ENCODE measurements at regions not wholly inside any gene's neighbourhood (a gene's known extent, or its start where the extent isn't known, plus 50 kb on each side); places are given as distances from the start of the nearest gene placed in this dataset.

GRCh38 chr4:174438711-174439110, 83.6 kb downstream of the HPGD start:
- Histone ChIP-seq H3K79me2 (ENCODE audit: insufficient read depth, low read length) (no peaks in the 10 kb centered on the region), H3K27me3 (ENCODE audit: insufficient read depth, low read length) (no peaks in the 10 kb centered on the region), H3K4me2 (ENCODE audit: insufficient read depth, low read length) (no peak overlapping the region), H3K9me3 (ENCODE audit: low read depth, low read length) (no peaks in the 10 kb centered on the region), H3K4me1 (ENCODE audit: insufficient read depth, low read length) (no peaks in the 10 kb centered on the region), H3K36me3 (ENCODE audit: insufficient read depth, low read length) (no peaks in the 10 kb centered on the region), H3K27ac (ENCODE audit: low read depth, low read length) (no peak overlapping the region), H2AFZ (ENCODE audit: low read length) (no peak overlapping the region), H3K4me3 (ENCODE audit: insufficient read depth, low read length) (no peak overlapping the region), H4K20me1 (ENCODE audit: insufficient read depth, low read length) (no peaks in the 10 kb centered on the region)
- no peak for DNase-seq (ENCODE audit: insufficient read length, low spot score, missing footprints)
- no peak for TF ChIP-seq CTCF (IDR thresholded peaks at IDR 0.05; ENCODE audit: extremely low read depth, low read depth, low read length)

- no peak for TF ChIP-seq CTCF (IDR thresholded peaks at IDR 0.05; ENCODE audit: extremely low read depth, low read depth, low read length)
- Histone ChIP-seq H3K79me2 (ENCODE audit: insufficient read depth, low read length) (no peaks in the 10 kb centered on the region), H3K4me2 (ENCODE audit: insufficient read depth, low read length) (no peak overlapping the region), H3K4me3 (ENCODE audit: insufficient read depth, low read length) (no peak overlapping the region), H4K20me1 (ENCODE audit: insufficient read depth, low read length) (no peaks in the 10 kb centered on the region), H2AFZ (ENCODE audit: low read length) (no peak overlapping the region), H3K36me3 (ENCODE audit: insufficient read depth, low read length) (no peaks in the 10 kb centered on the region), H3K27ac (ENCODE audit: low read depth, low read length) (no peak overlapping the region), H3K9me3 (ENCODE audit: low read depth, low read length) (no peaks in the 10 kb centered on the region), H3K4me1 (ENCODE audit: insufficient read depth, low read length) (no peaks in the 10 kb centered on the region), H3K27me3 (ENCODE audit: insufficient read depth, low read length) (no peaks in the 10 kb centered on the region)
- DNase-seq (ENCODE audit: insufficient read length, low spot score, missing footprints) = no peak
Observed at GRCh38 chr4:174437749-174438148, 84.5 kb downstream of the HPGD start.

GRCh38 chr4:174437324-174437723, 85.0 kb downstream of the HPGD start:
- Histone ChIP-seq H3K9me3 (ENCODE audit: low read depth, low read length) (no peaks in the 10 kb centered on the region), H3K4me2 (ENCODE audit: insufficient read depth, low read length) (no peak overlapping the region), H3K4me1 (ENCODE audit: insufficient read depth, low read length) (no peaks in the 10 kb centered on the region), H3K79me2 (ENCODE audit: insufficient read depth, low read length) (no peaks in the 10 kb centered on the region), H3K27ac (ENCODE audit: low read depth, low read length) (no peak overlapping the region), H3K27me3 (ENCODE audit: insufficient read depth, low read length) (no peaks in the 10 kb centered on the region), H3K36me3 (ENCODE audit: insufficient read depth, low read length) (no peaks in the 10 kb centered on the region), H2AFZ (ENCODE audit: low read length) (no peak overlapping the region), H3K4me3 (ENCODE audit: insufficient read depth, low read length) (no peak overlapping the region), H4K20me1 (ENCODE audit: insufficient read depth, low read length) (no peaks in the 10 kb centered on the region)
- no peak for DNase-seq (ENCODE audit: insufficient read length, low spot score, missing footprints)
- TF ChIP-seq CTCF (IDR thresholded peaks at IDR 0.05; ENCODE audit: extremely low read depth, low read depth, low read length) = no peak

GRCh38 chr4:174436377-174436776, 85.9 kb downstream of the HPGD start:
- no peak for DNase-seq (ENCODE audit: insufficient read length, low spot score, missing footprints)
- TF ChIP-seq CTCF (IDR thresholded peaks at IDR 0.05; ENCODE audit: extremely low read depth, low read depth, low read length) = no peak
- Histone ChIP-seq H3K36me3 (ENCODE audit: insufficient read depth, low read length) (no peaks in the 10 kb centered on the region), H3K79me2 (ENCODE audit: insufficient read depth, low read length) (no peaks in the 10 kb centered on the region), H3K4me2 (ENCODE audit: insufficient read depth, low read length) (no peak overlapping the region), H2AFZ (ENCODE audit: low read length) (no peak overlapping the region), H3K4me3 (ENCODE audit: insufficient read depth, low read length) (no peak overlapping the region), H3K9me3 (ENCODE audit: low read depth, low read length) (no peaks in the 10 kb centered on the region), H4K20me1 (ENCODE audit: insufficient read depth, low read length) (no peaks in the 10 kb centered on the region), H3K4me1 (ENCODE audit: insufficient read depth, low read length) (no peaks in the 10 kb centered on the region), H3K27ac (ENCODE audit: low read depth, low read length) (no peak overlapping the region), H3K27me3 (ENCODE audit: insufficient read depth, low read length) (no peaks in the 10 kb centered on the region)
